Activated CD8-positive, alpha-beta memory T cell treated with anti-CD3 and anti-CD28 coated beads, Interleukin-2, amount 10 ng/mL, durations not matched to agents 7 days and 5 days (primary cell): ENCODE measurements at regions not wholly inside any gene's neighbourhood (a gene's known extent, or its start where the extent isn't known, plus 50 kb on each side); places are given as distances from the start of the nearest gene placed in this dataset.

Experiments used
- ATAC-seq: fragments of 150-1000 bp; cut with Tn5 transposase; one replicate; pipeline ENCODE4 v1.10.0; 2021; ENCODE audit warnings: moderate library complexity
- CTCF ChIA-PET: fragments of 350-600 bp; sonication (Branson Sonifier 250); formaldehyde crosslinking; loops from one replicate; lab custom pipeline; 2021; ENCODE audit warnings: antibody characterized with exemption; lab: Charles Lee
- DNase-seq: peaks from one replicate; pipeline ENCODE4 v3.0.0-alpha.2; 2020
- H3K27ac Mint-ChIP-seq: one replicate; pipeline ENCODE4 v1.8.0; 2021; ENCODE audit warnings: mild to moderate bottlenecking, mixed read lengths
- H3K27me3 Mint-ChIP-seq: one replicate; pipeline ENCODE4 v1.8.0; 2021; ENCODE audit warnings: mixed read lengths
- H3K36me3 Mint-ChIP-seq: one replicate; pipeline ENCODE4 v1.8.0; 2021; ENCODE audit warnings: mild to moderate bottlenecking, mixed read lengths
- H3K4me1 Mint-ChIP-seq: one replicate; pipeline ENCODE4 v1.8.0; 2021; ENCODE audit warnings: mixed read lengths
- H3K4me3 Mint-ChIP-seq: one replicate; pipeline ENCODE4 v1.8.0; 2021; ENCODE audit warnings: mild to moderate bottlenecking, moderate library complexity, mixed read lengths
- H3K9me3 Mint-ChIP-seq: one replicate; pipeline ENCODE4 v1.8.0; 2022; ENCODE audit warnings: low read depth, mixed read lengths

DNA sequence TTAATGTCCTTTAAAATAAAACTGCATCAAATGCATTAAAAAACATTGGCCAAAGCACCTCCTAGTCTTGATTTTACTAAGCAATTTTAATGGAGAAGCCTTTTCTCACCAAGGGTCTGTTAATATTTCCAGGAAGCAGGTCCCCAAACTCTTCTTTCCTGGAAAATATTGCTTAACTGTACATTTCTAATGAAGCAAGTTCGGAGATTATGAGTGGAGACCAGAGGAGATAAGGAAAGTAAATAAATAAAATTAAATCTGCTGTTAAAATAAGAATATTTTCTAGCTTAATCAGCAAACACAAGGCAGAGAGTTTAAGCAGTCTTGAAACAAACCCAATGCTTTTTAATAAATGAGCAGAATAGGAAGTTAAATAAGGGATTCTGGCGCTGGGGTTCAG lies 322.4 kb downstream of the PTEN start:
- Mint-ChIP-seq H3K4me1 (no peaks in the 10 kb centered on the region), H3K36me3 (peaks cover 5% of the 10 kb centered on the region), H3K27me3 (peaks cover 4% of the 10 kb centered on the region), H3K9me3 (no peaks in the 10 kb centered on the region), H3K27ac (no peak overlapping the region), H3K4me3 (no peak overlapping the region)
- ATAC-seq = no peak
- CTCF ChIA-PET = no interaction called here
- DNase-seq = no peak

DNA sequence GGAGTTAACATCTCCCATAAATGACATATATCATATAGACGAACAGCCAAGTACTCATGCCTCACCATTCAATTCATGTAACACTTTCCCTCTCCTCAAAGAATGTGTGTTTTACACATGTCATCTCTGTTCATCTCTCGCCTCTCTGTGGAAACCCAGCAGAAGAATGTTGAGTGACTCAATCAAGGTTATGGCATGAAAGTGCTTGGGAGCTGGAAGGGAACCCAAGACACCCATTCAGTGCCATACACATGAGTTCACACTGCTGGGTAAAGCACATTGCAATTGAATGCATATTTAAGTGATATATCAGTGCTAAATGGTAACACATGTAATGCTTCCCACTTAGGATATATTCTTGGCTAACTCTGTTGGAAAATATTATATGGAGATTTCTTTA lies 322.9 kb downstream of the PTEN start:
- Mint-ChIP-seq H3K4me1 (no peaks in the 10 kb centered on the region), H3K36me3 (peaks cover 5% of the 10 kb centered on the region), H3K4me3 (no peak overlapping the region), H3K27me3 (peaks cover 4% of the 10 kb centered on the region), H3K27ac (no peak overlapping the region), H3K9me3 (no peaks in the 10 kb centered on the region)
- ATAC-seq (no peak), DNase-seq (no peak)
- CTCF ChIA-PET = no interaction called here

GRCh38 chr10:88187472-88187871 lies 324.0 kb downstream of the PTEN start:
- CTCF ChIA-PET = no interaction called here
- peaks cover 4% of the 10 kb centered on the region for H3K27me3 Mint-ChIP-seq
- H3K9me3 Mint-ChIP-seq = no peaks in the 10 kb centered on the region
- H3K4me3 Mint-ChIP-seq = no peak overlapping the region
- H3K36me3 Mint-ChIP-seq = peaks cover 5% of the 10 kb centered on the region
- ATAC-seq = no peak
- no peak overlapping the region for H3K27ac Mint-ChIP-seq
- DNase-seq = no peak
- H3K4me1 Mint-ChIP-seq = no peaks in the 10 kb centered on the region

DNA sequence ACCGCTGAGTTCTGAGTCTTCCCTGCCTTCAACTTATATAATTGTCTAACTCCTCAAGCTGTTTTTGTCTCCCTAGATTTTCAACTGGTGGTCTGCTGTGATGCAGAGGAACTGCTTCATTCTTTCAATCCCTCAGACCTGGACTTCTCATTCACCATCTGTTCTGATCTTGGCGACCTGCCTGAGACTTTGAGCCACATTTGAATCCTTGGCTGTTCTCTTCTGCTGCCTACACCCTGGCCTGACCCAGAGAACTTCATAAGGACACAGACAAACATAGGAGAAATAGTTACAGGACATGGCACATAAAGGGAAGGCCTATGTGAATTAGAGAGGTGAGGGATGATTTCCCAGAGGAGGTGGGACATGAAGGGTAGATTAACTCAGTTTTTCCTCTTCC lies 326.7 kb downstream of the PTEN start:
- H3K4me1 Mint-ChIP-seq = peaks cover 13% of the 10 kb centered on the region
- ATAC-seq (no peak), DNase-seq (no peak)
- H3K27ac Mint-ChIP-seq = no peak overlapping the region
- H3K36me3 Mint-ChIP-seq = no peaks in the 10 kb centered on the region
- peaks cover 2% of the 10 kb centered on the region for H3K9me3 Mint-ChIP-seq
- CTCF ChIA-PET = no interaction called here
- peaks cover 4% of the 10 kb centered on the region for H3K27me3 Mint-ChIP-seq
- H3K4me3 Mint-ChIP-seq = no peak overlapping the region

GRCh38 chr10:88190540-88191235 lies 327.3 kb downstream of the PTEN start:
- CTCF ChIA-PET = no interaction called here
- DNase-seq = no peak
- no peak overlapping the region for H3K27ac Mint-ChIP-seq
- H3K4me3 Mint-ChIP-seq = no peak overlapping the region
- peaks cover 4% of the 10 kb centered on the region for H3K27me3 Mint-ChIP-seq
- no peak for ATAC-seq
- peaks cover 2% of the 10 kb centered on the region for H3K9me3 Mint-ChIP-seq
- H3K36me3 Mint-ChIP-seq = no peaks in the 10 kb centered on the region
- peaks cover 13% of the 10 kb centered on the region for H3K4me1 Mint-ChIP-seq

GRCh38 chr10:88193018-88193417 lies 329.6 kb downstream of the PTEN start:
- Mint-ChIP-seq H3K4me3 (no peak overlapping the region), H3K36me3 (no peaks in the 10 kb centered on the region), H3K27me3 (no peaks in the 10 kb centered on the region), H3K9me3 (peaks cover 6% of the 10 kb centered on the region), H3K4me1 (peaks cover 13% of the 10 kb centered on the region), H3K27ac (no peak overlapping the region)
- CTCF ChIA-PET = no interaction called here
- ATAC-seq = no peak
- no peak for DNase-seq

DNA sequence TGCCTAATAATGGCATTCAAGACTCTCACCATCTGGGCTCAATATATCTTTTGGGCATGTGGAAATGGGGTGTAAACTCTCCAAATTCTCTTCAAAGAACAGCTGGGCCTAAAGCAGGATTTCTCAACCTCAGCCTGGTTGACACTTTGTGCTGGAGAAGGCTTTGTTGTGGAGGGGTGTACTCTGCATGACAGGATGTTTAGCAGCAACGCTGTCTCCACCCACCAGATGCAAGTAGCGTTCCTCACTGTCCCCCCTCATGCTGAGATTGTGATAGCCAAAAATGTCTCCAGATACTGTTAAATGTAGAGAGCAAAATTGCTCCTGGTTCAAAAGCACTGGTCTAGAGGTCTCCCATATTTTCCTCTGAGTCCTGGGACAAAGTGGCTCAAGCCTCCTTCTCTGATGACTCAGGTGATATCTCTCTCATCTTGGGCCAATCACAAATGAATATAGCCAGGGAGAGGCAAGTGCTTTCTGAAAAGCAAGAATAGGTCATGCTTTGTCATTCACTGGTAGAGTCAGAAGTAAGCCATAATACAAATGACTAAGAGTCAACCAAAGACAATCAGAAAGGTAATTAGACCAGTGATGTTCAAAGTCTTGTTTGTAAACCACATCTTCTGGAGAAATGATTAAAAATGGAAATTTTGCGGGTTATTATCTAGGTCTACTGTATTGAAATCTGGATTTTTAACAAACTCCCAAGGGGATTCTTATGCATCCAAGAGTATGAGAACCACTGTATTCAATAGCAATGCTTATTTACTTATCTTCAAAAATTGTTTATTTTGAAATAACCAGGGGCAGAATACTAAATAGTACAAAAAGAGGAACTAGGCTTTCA lies 330.8 kb downstream of the PTEN start:
- peak; percentile 81 for ATAC-seq
- Mint-ChIP-seq H3K4me1 (peaks cover 13% of the 10 kb centered on the region), H3K4me3 (peak overlapping the region; percentile 18), H3K27me3 (no peaks in the 10 kb centered on the region), H3K9me3 (peaks cover 6% of the 10 kb centered on the region), H3K36me3 (no peaks in the 10 kb centered on the region), H3K27ac (peak overlapping the region; percentile 80)
- CTCF ChIA-PET = interaction anchor here (0.6 kb wide), 1 partner anchor 198 kb away, joined by 3 read pairs; no protein-coding TSS in a partner anchor
- peak; percentile 46 for DNase-seq

DNA sequence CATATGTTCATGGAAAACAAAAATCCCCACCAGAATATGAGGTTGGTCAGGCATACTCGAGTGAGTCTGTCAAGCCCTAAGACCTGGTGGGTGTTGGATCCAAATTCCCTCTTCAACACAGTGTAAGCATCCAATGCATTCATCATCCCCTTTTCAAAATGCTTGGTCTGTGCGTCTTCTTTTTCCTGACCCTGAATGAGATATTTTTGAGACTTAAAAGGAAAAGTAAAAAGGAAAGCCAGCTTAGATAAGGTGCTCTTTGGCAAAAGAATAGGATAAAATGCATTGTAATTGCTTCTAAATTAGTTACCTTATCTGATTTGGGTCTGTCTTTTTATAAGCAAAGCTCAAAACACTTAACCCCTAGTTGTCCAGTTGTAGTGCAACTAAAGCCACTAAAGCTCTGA lies 331.5 kb downstream of the PTEN start:
- Mint-ChIP-seq H3K4me1 (peaks cover 13% of the 10 kb centered on the region), H3K27me3 (no peaks in the 10 kb centered on the region), H3K4me3 (no peak overlapping the region), H3K27ac (no peak overlapping the region), H3K36me3 (no peaks in the 10 kb centered on the region), H3K9me3 (peaks cover 6% of the 10 kb centered on the region)
- no peak for DNase-seq
- CTCF ChIA-PET = no interaction called here
- no peak for ATAC-seq

GRCh38 chr10:88195841-88196240 lies 332.4 kb downstream of the PTEN start:
- CTCF ChIA-PET = interaction anchor here (0.8 kb wide), 1 partner anchor 67 kb away, joined by 3 read pairs; no protein-coding TSS in a partner anchor

DNA sequence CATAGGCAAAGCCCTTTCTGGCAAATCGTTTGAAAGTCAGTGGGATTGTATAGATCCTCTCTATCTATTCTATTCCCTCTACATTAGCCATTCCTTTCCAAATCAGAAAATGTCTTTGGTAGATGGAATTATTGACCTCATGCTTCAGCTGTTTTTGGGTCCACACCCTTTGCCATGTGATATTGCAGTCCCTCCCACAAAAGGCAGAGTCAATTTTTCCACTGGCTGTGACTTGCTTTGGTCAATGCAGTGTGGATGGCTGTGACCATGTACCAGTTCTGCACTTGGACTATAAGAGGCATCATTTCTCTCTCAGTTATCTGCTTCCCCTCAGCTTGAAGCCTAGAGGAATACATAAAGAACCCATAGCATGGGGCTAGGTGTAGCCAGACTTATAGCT lies 332.9 kb downstream of the PTEN start:
- CTCF ChIA-PET = interaction anchor here (0.8 kb wide), 1 partner anchor 68 kb away, joined by 3 read pairs; no protein-coding TSS in a partner anchor
- DNase-seq = no peak
- Mint-ChIP-seq H3K9me3 (peaks cover 6% of the 10 kb centered on the region), H3K27ac (no peak overlapping the region), H3K36me3 (no peaks in the 10 kb centered on the region), H3K27me3 (no peaks in the 10 kb centered on the region), H3K4me1 (peaks cover 13% of the 10 kb centered on the region), H3K4me3 (no peak overlapping the region)
- ATAC-seq = no peak

More at GRCh38 chr10:88195841-88196240, 332.4 kb downstream of the PTEN start:
- DNase-seq (no peak), ATAC-seq (no peak)
- H3K36me3 Mint-ChIP-seq = no peaks in the 10 kb centered on the region
- no peak overlapping the region for H3K4me3 Mint-ChIP-seq
- H3K27ac Mint-ChIP-seq = no peak overlapping the region
- H3K4me1 Mint-ChIP-seq = peaks cover 13% of the 10 kb centered on the region
- H3K27me3 Mint-ChIP-seq = no peaks in the 10 kb centered on the region
- peaks cover 6% of the 10 kb centered on the region for H3K9me3 Mint-ChIP-seq

GRCh38 chr10:88198023-88198422 lies 334.6 kb downstream of the PTEN start:
- H3K27ac Mint-ChIP-seq = no peak overlapping the region
- DNase-seq = no peak
- H3K4me1 Mint-ChIP-seq = peaks cover 13% of the 10 kb centered on the region

GRCh38 chr10:88200312-88201032 lies 337.0 kb downstream of the PTEN start:
- no peak for DNase-seq
- no peak for ATAC-seq
- no peak overlapping the region for H3K4me3 Mint-ChIP-seq
- CTCF ChIA-PET = no interaction called here
- no peaks in the 10 kb centered on the region for H3K27me3 Mint-ChIP-seq
- H3K27ac Mint-ChIP-seq = no peak overlapping the region
- peaks cover 4% of the 10 kb centered on the region for H3K9me3 Mint-ChIP-seq
- no peaks in the 10 kb centered on the region for H3K36me3 Mint-ChIP-seq
- H3K4me1 Mint-ChIP-seq = no peaks in the 10 kb centered on the region

More at GRCh38 chr10:88198023-88198422, 334.6 kb downstream of the PTEN start:
- CTCF ChIA-PET = no interaction called here
- Mint-ChIP-seq H3K9me3 (peaks cover 6% of the 10 kb centered on the region), H3K27me3 (no peaks in the 10 kb centered on the region), H3K36me3 (no peaks in the 10 kb centered on the region), H3K4me3 (no peak overlapping the region)
- no peak for ATAC-seq

- CTCF ChIA-PET = no interaction called here
- Mint-ChIP-seq H3K27me3 (peaks cover 3% of the 10 kb centered on the region), H3K9me3 (no peaks in the 10 kb centered on the region), H3K4me1 (no peaks in the 10 kb centered on the region), H3K27ac (no peak overlapping the region), H3K4me3 (no peak overlapping the region), H3K36me3 (no peaks in the 10 kb centered on the region)
- ATAC-seq (no peak), DNase-seq (no peak)
Observed at GRCh38 chr10:88205842-88206446, 342.5 kb downstream of the PTEN start.
